HG02623 (cell line): ENCODE measurements at regions not wholly inside any gene's neighbourhood (a gene's known extent, or its start where the extent isn't known, plus 50 kb on each side); places are given as distances from the start of the nearest gene placed in this dataset.
A peak's percentile ranks its signal among the peaks of the same experiment; 100 is the strongest.
"Not testable (repeated sequence)": the region's sequence is repeated elsewhere in the genome, so short reads cannot be mapped to it uniquely, and the experiment has no call there.

Experiments used
- ATAC-seq: cut with Tn5 transposase; IDR thresholded peaks from one replicate; pipeline ENCODE4 v1.9.1; 2021; ENCODE audit warnings: moderate library complexity; ENCODE audit not compliant: unreplicated experiment

DNA sequence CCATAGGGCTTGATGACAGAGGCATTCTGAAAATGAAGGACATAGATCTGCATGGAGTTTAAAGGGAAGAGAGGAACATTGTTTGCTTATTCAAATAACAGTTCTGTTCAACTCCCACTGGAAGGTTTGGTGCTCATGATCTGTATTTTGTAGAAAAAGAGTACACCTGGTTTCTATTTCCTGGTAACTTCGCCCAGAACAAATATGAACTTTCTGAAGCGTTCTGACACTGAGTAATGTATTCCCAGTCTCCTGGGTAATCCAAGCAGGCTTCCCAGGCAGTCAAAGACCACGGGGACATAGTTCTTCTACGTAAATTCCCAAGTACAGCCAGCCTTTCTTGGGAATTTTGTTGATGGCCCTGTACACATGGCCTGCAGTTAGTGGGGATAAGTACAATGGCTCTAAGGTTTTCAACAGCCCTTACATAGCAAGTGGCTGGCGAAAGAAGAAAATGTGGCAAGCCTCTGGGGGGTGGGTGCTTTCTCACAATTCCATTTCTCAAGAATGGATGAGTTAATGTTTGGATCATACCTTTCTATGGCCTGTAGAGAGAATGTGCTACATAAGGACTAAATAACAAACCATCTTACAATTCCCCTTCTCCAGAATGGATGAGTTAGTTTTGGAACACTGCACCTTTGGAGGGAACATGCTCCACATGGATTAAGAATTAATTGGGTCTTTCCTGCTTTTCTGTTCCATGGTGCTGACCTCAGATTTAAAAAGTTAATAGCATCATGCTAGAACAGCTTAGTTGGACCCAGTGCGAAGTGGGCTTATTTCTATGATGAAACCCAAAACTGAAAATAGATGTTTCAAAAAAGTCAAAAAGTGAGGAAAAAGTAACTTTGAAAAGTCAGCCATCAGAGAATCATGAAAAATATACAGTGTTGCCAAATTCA, 52.7 kb downstream of the COL6A6 start:
- ATAC-seq = no peak

DNA sequence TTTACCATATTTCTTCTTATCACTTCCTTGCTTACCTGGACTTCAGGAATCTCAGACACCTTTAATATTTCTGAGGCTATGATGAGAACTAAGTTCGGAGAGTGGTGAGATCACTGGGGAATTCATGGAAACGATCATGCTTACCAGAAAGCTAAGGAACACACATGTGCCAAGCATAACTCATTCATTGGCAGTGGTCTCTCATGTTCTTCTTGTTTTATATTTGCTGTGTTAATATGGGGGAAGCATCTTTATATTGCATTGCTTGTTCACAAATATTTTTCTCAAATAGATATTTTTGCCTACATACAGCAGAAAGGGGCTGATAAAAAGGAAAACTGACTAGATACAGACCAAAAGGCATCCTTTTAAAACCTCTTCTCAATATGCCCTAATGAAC, 55.8 kb downstream of the COL6A6 start:
- no peak for ATAC-seq

DNA sequence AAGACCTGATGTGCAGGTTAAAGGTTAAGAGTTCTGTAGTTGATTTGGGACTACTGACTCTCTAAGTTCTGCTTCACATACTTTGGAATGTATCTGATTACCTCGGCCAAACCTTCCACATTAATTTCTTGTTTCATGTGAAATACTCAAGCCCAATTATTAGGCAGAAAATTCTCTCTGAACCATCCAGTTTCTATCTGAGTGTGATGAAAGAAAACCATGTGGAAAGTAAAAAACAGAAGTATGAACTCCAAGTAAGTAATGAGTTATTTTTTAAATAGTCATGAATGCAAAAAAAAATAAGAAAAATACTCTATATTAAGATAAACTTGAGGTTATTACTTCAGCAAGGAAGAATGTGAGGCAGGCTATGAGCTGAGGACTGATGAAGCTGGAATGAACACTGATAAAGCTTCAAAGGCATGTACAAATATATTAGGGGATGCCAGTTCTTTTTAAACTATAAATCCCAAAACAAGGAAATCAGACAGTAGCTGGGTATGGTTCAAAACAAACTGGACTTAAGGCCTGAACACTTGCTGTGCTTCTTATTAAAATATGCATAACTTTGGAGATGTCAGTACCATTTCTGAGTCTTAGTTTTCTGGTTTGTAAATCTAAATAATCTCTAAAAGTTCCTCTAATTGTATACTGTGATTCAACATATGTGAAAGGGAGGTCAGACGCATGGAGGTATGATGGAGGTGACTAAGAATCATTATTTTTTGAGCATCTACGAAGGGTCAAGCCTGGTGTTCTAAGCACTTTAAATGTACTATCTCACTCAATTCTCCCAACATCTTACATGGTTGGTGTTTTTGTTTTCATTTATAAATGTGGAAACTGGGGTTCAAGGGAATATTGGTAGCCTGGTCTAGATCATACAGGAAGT, 59.6 kb downstream of the COL6A6 start:
- no peak for ATAC-seq

DNA sequence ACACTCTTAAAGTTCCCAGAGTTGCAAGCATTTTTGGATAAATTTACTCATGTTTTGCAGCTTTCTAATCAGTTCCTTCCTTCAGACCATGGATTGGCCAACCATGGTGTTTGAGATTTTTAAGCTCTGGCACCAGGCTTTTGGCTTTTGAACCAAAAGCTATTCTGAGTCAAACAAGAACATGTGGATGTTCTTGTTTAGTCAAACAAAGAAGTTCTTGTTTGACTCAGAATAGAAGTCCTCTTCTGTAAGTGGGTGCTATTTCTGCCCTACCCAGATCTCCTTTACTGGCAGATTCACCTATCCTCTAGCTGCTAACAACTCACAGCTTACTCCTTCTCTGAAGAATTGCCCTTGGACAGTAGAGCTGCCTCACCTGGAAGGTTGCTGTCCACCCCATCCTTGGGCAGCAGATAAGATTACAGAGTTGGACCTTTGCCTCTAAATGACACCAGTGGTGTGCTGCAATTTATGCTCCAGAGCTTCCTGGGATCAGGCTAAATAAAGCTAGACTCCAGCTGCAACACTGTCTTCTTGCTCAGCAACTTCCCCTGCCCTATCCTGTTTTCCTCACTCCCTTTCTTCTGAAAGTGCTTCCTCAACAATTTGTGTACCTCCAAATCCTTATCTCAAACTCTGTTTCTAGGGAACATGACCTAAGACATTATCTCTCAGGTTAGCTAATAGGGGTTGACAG, 65.6 kb downstream of the COL6A6 start:
- peak; percentile 71 for ATAC-seq

DNA sequence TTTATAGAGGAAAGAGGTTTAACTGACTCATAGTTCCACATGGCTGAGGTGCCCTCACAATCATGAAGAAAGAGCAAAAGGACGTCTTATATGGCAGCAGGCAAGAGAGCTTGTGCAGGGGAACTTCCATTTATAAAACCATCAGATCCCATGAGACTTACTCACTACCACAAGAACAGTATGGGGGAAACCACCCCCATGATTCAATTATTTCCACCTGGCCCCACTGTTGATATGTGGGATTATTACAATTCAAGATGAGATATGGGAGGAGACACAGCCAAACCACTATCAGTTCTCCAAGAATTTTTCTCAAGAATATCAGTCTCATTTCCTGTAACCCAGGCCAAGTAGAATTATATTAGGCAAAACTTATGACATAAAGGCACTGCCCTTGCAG, 77.8 kb downstream of the COL6A6 start:
- ATAC-seq = not testable (repeated sequence)

DNA sequence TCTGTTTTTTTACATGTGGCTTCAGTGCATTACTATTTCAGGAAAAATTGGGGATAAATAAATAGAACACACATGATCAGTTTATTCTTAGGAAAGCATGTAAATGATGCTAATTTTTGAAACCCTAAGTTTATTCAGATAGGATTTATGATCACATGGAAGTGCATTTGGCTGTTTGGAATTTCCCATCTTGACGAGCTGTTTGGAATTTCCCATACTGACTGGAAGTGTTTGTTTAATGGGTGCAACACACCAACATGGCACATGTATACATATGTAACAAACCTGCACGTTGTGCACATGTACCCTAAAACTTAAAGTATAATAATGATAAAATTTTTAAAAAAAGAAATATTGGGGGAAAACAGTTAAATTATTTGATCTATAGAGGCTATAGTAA, 79.5 kb downstream of the COL6A6 start:
- no peak for ATAC-seq

DNA sequence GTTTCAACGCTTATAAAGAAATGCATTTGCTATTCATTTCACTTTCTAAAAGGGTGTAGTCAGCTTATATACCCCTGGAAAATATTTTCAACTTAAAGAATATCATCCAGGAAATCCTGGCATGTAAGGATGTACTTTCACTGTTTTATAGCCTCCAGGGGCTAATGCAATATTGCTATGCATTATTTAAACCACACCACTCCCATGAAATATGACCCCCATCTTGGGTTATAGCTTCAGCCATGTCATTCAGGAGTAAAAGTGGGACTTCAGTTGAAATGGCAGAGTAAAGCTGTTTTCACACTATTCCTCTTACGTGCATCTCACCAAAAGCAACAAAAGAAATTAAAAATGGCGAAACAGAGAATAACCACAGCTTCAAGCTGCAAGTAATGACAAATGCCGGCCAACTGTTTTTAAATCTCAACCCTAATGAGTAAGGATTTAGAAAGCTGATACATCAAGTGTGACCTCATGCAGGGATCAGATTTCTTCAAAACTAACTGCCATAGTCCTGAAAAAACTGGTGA, 84.5 kb downstream of the COL6A6 start:
- no peak for ATAC-seq

DNA sequence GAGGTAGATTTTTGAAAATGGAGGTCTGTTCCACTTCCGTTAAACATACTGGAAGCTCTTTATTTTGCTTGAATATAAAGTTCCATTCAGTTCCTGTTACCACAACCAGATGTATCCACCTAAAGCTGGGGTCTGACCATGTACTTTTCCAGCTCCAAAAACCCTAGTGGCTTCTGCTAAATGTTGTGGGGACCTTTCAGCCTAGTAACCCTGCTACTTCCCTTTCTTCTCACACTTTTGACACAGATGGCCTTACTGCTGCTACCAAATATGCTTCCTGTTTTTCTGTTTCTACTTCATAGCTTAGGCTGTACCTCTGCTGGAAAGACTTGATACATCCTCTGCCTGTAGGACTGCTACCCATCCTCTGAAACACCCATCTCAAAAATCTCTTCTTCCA, 87.8 kb downstream of the COL6A6 start:
- ATAC-seq = no peak

DNA sequence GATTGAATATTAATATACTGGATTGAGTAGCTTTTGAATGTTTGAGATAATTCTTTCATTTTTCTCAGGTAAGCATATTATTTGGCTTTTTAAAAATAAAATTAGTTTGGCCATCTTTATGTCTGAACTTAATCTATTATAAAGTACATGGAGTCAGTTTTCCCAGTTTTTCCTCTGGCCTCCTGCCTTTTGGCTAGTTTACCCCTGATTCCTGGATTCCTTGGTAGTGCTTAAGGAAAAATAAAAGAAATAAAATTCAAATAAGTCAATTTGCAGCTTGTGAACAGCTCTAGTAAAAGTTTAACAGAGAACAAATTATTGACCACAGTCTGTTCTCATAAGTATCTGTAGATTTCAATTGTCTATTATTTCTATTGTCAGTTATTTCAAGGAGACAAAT, 89.4 kb downstream of the COL6A6 start:
- no peak for ATAC-seq

DNA sequence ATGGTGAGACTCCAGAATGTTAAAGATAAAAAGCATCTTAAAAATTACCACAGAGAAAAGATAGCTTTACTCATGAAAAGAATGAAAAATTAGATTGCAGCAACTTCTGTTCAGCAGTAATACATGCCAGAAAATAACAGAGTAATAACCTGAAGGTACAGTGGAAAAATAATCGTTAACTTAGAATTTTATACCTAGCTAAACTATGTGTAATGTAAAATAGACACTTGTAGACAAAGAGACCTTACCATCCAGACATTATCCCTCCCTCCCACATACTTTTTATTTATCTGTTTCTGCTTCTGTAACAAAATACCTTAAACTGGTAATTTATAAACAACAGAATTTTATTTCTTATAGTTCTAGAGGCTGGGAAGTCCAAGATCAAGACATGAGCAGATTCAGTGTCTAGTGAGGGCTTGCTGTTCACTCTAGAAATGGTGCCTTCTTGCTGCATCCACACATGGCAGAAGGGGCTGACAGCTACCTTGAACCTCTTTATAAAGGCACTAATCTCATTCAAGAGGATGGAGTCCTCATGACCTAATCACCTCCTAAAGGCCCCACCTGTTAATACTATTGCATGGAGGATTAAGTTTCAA, 90.7 kb downstream of the COL6A6 start:
- ATAC-seq = no peak

DNA sequence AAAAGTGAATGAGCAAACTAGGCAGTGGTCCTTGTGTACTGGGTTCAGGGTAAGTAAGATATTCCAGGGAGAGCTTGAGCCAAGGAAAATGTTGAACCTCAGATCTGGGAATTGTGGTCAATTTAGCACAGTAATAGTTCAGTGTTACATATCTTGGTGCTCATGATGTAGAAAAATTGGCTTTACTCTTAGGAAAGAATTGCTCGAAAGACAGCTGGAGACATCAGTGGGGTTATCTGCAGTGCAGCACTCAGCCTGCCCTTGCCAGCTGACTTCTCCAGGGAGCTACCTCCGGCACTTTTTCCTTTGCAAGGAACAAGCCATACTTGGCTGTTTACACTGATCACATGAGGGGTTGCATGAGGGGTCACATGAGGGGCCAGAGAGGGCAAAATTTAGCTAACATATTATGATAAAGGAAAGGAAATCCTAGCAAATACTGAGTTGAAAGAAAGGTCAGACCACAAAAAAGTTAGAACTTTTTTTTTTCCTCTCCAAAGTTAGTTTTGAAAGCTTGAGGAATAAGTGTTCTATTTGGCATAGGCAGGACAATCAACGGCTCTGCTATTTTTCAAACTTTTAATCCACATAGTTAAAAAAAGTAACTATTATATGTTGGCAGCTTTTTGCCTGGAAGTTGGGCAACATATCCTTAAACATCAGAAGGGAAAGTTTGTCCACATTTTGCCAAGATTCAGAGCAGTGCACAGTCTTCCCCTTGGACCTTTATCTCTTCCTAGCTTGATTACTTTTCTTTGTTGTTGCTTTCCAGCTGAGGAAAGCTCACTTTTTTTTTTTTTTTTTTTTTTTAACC, 92.4 kb downstream of the COL6A6 start:
- no peak for ATAC-seq

DNA sequence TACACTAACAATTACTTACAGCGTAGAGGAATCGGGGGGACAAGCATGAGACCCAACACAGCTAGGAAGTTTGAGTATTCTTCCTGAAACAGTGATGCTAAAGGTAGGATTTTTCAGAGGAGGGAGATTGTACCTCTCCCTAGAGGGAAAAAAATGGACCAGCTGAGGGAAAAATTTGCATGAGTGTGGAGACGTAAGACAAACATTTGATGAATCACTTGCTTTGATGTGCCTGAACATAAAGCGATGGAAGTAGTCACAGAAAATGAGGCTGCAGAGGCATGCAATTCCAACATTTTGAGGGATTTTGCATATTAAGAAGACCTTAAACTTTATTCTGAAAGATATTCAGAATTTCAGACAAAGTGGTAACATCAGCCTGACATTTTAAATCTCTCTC, 102.2 kb downstream of the COL6A6 start:
- no peak for ATAC-seq

DNA sequence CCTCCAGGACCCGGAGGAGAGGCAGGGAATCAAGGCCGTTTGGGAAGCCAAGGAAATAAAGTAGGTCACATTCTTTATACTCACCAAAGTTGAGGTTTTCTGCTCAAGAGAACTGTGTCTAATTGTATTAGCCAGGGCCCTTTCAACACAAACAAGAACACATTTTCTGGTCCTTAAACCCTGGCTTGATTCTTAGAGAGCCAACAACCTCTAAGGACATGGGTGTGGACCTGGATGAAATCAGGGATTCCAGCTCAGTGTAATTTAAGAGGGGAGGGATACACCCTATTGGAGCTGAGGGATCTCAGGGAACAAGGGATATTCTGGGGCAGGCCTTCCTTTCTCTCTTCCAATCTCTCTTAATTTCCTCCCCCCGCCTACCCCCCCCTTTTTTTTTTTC, 104.8 kb downstream of the COL6A6 start:
- no peak for ATAC-seq

DNA sequence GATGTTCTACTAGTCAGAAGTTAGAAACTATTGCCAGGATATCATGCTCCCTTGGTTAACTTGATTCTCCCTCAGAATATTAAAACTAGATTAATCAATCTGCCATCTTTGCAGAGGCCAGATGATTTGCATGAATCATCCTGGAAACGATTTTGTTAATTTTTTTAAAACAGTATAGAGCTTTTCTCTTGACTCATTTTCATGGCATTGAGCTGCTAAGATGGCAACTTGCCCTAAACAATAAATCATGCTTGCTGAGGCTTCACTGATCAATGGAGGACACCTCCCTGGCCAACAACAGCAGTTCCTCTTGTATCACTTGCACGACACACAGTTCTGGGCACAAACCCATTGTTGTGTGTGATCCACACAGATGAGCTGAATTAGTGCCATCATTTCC, 109.1 kb downstream of the COL6A6 start:
- ATAC-seq = no peak

DNA sequence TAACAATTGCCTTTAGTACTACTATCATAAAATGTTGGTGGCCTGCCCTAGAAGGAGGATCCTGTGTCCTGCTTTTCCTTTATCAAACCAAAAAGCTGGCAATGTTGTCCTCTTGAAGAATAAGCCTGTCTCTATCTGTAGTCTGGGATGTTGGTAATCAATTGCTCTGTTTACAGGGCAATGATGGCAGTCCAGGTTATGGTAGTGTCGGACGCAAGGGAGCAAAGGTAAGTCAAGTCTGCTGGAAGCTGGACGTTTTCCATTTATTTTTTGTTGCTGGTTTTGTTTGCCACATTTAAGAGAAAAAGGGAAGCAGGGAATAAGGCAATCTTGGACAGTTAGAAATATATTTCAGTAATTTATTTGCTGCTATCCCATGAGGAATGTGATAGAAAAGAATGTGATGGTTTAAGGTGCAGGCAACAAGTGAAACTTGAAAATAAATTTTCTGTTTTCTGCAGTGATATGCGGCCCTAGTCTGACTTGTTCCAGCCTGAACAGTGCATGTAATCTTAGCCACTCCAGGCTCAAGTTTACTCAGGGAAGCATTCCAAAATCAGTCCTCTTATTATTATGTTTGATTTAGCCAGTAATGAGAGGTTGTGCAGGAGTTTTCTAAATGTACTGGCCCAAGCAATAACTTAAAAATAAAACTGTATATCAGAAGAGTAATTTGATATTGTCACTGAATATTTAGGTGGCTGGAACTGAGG, 110.3 kb downstream of the COL6A6 start:
- ATAC-seq = no peak

DNA sequence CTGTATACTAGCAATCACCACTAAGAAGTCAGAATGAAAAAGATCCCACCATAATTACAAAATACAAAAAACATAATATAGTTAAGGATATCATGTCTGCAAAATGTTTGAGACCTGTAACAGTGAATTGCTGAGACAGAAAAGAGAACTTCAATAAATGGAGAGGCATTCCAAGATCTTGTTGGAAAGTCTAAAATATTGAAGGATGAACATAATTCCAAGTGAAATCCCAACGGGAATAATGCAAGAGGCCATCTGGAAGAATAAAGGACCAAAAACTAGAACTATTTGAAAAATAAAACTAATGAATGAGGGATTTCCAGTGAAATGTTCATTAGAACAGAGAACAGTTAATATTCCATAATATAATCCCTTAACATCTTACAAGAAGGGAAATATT, 110.9 kb downstream of the COL6A6 start:
- ATAC-seq = no peak
